ENCODE measurements at regions not wholly inside any gene's neighbourhood (a gene's known extent, or its start where the extent isn't known, plus 50 kb on each side); places are given as distances from the start of the nearest gene placed in this dataset.

DNA sequence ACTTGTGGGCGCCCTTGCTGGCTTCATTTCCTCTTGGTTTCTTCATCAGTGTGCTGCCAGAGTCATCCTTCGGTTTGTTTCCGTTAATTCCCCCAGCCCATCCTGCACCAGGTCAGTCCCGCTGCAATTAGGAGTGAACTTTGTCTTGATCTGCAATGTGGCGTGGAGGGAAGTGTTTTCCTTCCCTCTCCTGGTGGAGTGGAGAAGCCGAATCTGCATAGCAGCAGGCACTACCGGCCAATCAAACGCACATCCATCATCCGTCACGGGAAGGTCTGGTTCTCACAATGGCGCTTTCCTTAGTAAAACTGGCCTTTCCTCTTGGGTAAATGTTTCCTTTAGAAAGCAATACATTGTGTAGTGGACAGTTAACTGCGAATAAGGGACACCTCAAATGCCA lies 337.5 kb downstream of the CXCL12 start:
- DNase-seq (ENCODE audit: low read depth in 4 of 6, low spot score in 6 of 6), result peak in 2 of 6 donors; percentile 16 to 47
- H3K4me1 ChIP-seq (ENCODE audit: control insufficient read depth, insufficient read depth, low read length), result peaks cover 34% of the 10 kb centered on the region
- 37% methylated on average over 2 of the region's 12 CpGs for WGBS (ENCODE audit: insufficient coverage)

DNA sequence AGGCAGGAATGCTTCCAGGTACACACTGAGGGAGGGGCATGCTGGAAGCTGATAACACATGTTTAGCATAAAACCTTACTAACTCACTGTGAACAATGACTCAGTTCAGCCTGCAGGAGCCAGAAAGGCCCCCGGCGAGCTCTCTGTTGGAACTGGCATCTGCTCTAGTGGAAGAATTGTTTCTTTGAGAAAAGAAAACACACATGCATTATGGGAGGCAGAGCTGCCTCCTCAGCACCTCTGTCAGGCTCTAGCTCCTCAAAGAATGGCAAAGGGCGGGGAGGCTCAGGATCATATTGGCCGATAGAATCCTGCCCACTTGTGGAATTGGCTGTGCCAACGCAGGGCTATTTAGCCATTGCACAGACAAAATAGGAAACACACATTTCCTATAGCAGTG lies 338.3 kb downstream of the CXCL12 start:
- Histone ChIP-seq H3K27ac (ENCODE audit: low read depth, low read length) (peak overlapping the region; percentile 62), H3K4me1 (ENCODE audit: control insufficient read depth, insufficient read depth, low read length) (peaks cover 34% of the 10 kb centered on the region), H3K4me3 (ENCODE audit: low read depth, low read length) (no peak overlapping the region)

More for the DNA sequence above, 337.5 kb downstream of the CXCL12 start:
- H3K27me3 ChIP-seq (ENCODE audit: control insufficient read depth, insufficient read depth, low read length), result no peaks in the 10 kb centered on the region
- H3K27ac ChIP-seq (ENCODE audit: low read depth, low read length), result peak overlapping the region; percentile 4
- no peak overlapping the region for H3K4me3 ChIP-seq (ENCODE audit: low read depth, low read length)
- H3K9me3 ChIP-seq (ENCODE audit: control insufficient read depth, insufficient read depth, low read length), result no peaks in the 10 kb centered on the region
- no peaks in the 10 kb centered on the region for H3K36me3 ChIP-seq (ENCODE audit: control insufficient read depth, insufficient read depth, low read length)

DNA sequence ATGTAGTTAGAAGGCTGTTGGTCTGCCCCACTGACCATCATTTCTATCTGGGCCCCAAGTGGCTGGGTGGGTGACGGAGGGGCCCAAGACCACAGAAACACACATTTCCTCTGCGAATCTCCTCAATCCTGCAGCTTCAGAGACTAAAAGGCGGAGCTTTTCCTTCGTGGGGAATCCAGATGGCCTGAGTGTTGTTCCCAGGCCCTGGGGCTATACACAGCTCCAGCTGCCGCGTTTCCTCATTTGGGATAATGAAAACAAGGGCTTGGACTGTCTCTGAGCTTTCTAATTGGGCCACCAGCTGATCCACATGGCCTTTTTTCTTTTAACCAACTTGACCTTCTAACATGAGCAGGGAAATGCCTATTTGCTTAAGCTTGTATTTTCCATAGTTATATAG lies 339.9 kb downstream of the CXCL12 start:
- H3K4me1 ChIP-seq (ENCODE audit: control insufficient read depth, insufficient read depth, low read length), result peaks cover 32% of the 10 kb centered on the region
- DNase-seq (ENCODE audit: low read depth in 4 of 6, low spot score in 6 of 6), result peak in 2 of 6 donors; percentile 73
- H3K27ac ChIP-seq (ENCODE audit: low read depth, low read length), result no peak overlapping the region
- no peaks in the 10 kb centered on the region for H3K9me3 ChIP-seq (ENCODE audit: control insufficient read depth, insufficient read depth, low read length)
- no peaks in the 10 kb centered on the region for H3K36me3 ChIP-seq (ENCODE audit: control insufficient read depth, insufficient read depth, low read length)
- no peak overlapping the region for H3K4me3 ChIP-seq (ENCODE audit: low read depth, low read length)
- H3K27me3 ChIP-seq (ENCODE audit: control insufficient read depth, insufficient read depth, low read length), result no peaks in the 10 kb centered on the region
- 100% methylated on average over 1 of the region's 6 CpGs for WGBS (ENCODE audit: insufficient coverage)

More for the DNA sequence above, 338.3 kb downstream of the CXCL12 start:
- DNase-seq (ENCODE audit: low read depth in 4 of 6, low spot score in 6 of 6), result peak in 2 of 6 donors; percentile 78 to 80
- H3K36me3 ChIP-seq (ENCODE audit: control insufficient read depth, insufficient read depth, low read length), result no peaks in the 10 kb centered on the region
- no peaks in the 10 kb centered on the region for H3K9me3 ChIP-seq (ENCODE audit: control insufficient read depth, insufficient read depth, low read length)
- WGBS (ENCODE audit: insufficient coverage), result 23% methylated on average over 4 of the region's 5 CpGs
- H3K27me3 ChIP-seq (ENCODE audit: control insufficient read depth, insufficient read depth, low read length), result no peaks in the 10 kb centered on the region

DNA sequence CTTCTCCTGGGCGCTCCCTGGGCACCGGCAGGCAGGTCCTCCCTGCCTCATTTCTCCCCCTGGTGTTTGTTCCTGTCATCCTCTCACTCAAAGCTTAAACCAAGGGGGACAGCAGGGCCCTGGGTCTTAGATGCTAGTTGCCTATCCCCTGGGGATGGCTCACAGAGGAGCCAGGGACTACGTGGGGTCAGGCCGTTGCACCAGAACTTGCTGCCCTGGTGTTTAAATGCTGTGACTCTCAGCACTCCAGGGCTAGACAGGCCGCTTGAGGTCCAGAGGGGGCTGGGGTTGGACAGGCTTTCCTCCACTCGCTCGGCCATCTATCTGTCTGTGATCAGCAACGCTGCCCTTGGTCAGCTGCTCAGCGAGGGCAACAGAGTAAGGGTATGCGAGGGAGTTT lies 340.3 kb downstream of the CXCL12 start:
- Histone ChIP-seq H3K36me3 (ENCODE audit: control insufficient read depth, insufficient read depth, low read length) (no peaks in the 10 kb centered on the region), H3K4me3 (ENCODE audit: low read depth, low read length) (no peak overlapping the region), H3K9me3 (ENCODE audit: control insufficient read depth, insufficient read depth, low read length) (no peaks in the 10 kb centered on the region), H3K4me1 (ENCODE audit: control insufficient read depth, insufficient read depth, low read length) (peaks cover 32% of the 10 kb centered on the region), H3K27me3 (ENCODE audit: control insufficient read depth, insufficient read depth, low read length) (no peaks in the 10 kb centered on the region), H3K27ac (ENCODE audit: low read depth, low read length) (peak overlapping the region; percentile 57)
- no peak for DNase-seq (ENCODE audit: low read depth in 4 of 6, low spot score in 6 of 6)
- 89% methylated on average over 8 of the region's 10 CpGs for WGBS (ENCODE audit: insufficient coverage)

DNA sequence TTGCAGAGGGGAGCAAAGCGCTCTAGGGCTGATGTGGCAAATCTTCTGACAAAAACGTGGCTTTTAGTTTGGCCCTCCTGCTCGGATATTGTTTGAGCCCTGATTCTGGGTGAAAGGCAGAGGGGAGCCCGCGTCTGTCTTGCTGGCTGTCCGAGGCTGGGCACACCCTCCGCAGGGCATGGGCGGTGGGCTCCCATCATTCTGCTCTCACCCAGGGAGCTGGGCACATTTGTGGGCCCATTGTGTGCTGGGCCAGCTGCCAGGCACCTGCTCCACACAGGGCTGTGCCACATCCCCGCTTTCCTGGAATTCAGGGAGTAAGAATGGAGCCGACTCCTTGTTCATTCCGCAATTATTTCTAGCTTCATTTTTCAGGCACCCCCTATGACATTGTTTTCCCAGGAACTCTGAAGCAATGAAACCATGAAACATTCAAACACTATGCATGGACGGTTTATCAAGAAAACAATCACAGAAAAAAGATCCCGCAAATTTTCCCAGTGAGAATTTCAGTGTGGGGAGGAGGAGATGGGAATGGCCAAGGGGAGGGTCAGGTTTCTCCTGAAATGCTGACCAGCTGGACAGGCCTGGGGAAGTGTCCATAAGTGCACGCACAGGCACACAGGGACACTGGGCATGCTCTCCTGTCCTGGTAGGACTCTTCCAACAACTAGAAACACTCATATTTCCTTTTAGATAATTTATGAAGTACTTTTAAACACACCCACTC lies 341.1 kb downstream of the CXCL12 start:
- no peaks in the 10 kb centered on the region for H3K36me3 ChIP-seq (ENCODE audit: control insufficient read depth, insufficient read depth, low read length)
- H3K27ac ChIP-seq (ENCODE audit: low read depth, low read length), result peak overlapping the region; percentile 57
- peaks cover 32% of the 10 kb centered on the region for H3K4me1 ChIP-seq (ENCODE audit: control insufficient read depth, insufficient read depth, low read length)
- H3K27me3 ChIP-seq (ENCODE audit: control insufficient read depth, insufficient read depth, low read length), result no peaks in the 10 kb centered on the region
- WGBS (ENCODE audit: insufficient coverage), result 56% methylated on average over 12 of the region's 14 CpGs
- H3K4me3 ChIP-seq (ENCODE audit: low read depth, low read length), result no peak overlapping the region
- DNase-seq (ENCODE audit: low read depth in 4 of 6, low spot score in 6 of 6), result no peak
- H3K9me3 ChIP-seq (ENCODE audit: control insufficient read depth, insufficient read depth, low read length), result no peaks in the 10 kb centered on the region

DNA sequence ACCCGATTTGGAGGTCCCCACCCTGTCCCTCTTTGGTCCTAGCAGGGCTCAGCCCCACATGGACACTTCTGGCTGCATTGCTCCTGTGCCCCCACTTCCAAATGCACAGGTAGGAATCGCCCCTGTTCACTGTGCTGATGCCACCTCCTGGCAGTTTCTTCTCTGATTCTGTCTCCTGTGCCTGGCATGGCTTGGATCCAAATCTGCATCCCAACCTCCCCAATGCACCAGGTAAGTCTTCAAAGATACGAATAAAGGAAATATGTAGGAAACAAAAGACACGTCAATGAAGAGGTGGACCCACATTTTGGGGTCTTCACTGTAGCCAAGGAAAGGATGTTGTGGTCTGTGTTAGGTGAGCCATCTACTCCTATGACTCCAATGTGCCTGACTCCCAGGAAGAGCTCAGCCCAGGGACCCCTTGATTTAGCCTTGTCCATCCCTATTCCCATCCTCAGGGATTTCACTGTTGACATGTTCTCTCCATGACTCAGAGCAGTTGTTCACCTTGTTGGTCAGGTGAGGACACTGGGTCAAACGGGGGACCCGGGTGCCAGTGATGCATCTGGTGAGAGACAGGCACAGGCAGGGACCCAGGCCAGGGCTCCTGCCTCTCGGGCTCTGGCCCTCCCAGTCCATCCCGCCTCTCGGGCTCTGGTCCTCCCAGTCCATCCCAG lies 341.8 kb downstream of the CXCL12 start:
- DNase-seq (ENCODE audit: low read depth in 4 of 6, low spot score in 6 of 6), result no peak
- no peak overlapping the region for H3K27ac ChIP-seq (ENCODE audit: low read depth, low read length)
- H3K9me3 ChIP-seq (ENCODE audit: control insufficient read depth, insufficient read depth, low read length), result no peaks in the 10 kb centered on the region
- H3K27me3 ChIP-seq (ENCODE audit: control insufficient read depth, insufficient read depth, low read length), result no peaks in the 10 kb centered on the region
- no peaks in the 10 kb centered on the region for H3K36me3 ChIP-seq (ENCODE audit: control insufficient read depth, insufficient read depth, low read length)
- WGBS (ENCODE audit: insufficient coverage), result 74% methylated on average over 7 of the region's 9 CpGs
- no peak overlapping the region for H3K4me3 ChIP-seq (ENCODE audit: low read depth, low read length)
- peaks cover 32% of the 10 kb centered on the region for H3K4me1 ChIP-seq (ENCODE audit: control insufficient read depth, insufficient read depth, low read length)

DNA sequence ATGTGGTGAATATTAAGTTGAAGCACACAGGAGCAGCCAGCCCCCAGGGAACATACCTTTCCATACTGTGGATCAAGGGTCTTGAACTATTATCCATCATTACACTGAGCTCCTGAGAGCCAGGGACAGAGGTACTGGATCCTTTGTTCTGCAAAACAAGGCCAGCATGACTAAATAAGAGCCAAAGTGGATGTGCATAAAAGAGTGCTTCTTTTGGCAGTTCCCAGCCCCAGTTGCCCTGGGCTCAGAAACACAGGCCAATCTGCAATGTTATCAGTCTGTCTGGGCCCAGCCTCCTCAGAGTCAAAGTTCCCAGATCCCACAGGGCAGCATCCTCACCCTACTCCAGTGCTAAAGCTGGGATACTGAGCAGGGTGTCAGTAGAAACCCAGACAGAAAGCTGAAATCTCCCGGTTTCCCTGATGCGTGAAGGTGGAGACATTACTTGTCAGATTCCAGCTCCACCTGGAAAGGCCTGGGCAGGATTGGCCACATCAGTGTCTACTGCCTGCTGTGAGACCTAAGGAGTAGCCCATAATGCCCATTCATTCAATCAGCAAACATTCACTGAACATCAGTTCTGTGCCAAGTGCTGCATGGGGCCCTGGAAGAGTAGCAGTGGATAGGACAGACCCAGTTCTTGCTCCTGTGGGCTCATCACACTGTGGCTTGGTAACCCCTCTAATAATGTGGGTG lies 342.7 kb downstream of the CXCL12 start:
- no peak overlapping the region for H3K4me3 ChIP-seq (ENCODE audit: low read depth, low read length)
- DNase-seq (ENCODE audit: low read depth in 4 of 6, low spot score in 6 of 6), result no peak
- no peak overlapping the region for H3K27ac ChIP-seq (ENCODE audit: low read depth, low read length)
- no peaks in the 10 kb centered on the region for H3K36me3 ChIP-seq (ENCODE audit: control insufficient read depth, insufficient read depth, low read length)
- no peaks in the 10 kb centered on the region for H3K9me3 ChIP-seq (ENCODE audit: control insufficient read depth, insufficient read depth, low read length)
- 89% methylated on average over 2 of the region's 2 CpGs for WGBS (ENCODE audit: insufficient coverage)
- H3K27me3 ChIP-seq (ENCODE audit: control insufficient read depth, insufficient read depth, low read length), result no peaks in the 10 kb centered on the region
- H3K4me1 ChIP-seq (ENCODE audit: control insufficient read depth, insufficient read depth, low read length), result peaks cover 29% of the 10 kb centered on the region

DNA sequence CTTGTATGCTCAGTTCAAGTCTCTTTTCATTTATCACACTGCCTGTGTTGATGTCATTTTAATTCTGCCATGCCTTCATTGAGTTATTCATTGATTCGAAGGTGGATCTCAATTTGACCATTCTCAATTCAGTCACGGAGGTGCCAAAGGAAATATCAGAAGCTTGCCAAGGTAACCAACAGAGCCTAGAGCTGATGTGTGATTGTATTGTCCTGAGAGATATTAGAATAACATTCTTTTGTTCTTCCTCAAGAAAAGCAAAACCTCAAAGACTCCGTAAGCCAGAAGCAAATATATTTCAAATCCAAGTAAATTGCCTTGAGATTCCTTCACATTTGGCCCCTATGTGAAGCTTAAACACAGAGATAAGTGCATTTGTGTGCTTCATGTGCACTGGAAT lies 345.3 kb downstream of the CXCL12 start:
- no peaks in the 10 kb centered on the region for H3K9me3 ChIP-seq (ENCODE audit: control insufficient read depth, insufficient read depth, low read length)
- no peaks in the 10 kb centered on the region for H3K27me3 ChIP-seq (ENCODE audit: control insufficient read depth, insufficient read depth, low read length)
- peak in 1 of 6 donors; percentile 70 for DNase-seq (ENCODE audit: low read depth in 4 of 6, low spot score in 6 of 6)
- no CpG with 5 or more reads among the region's 3 CpGs for WGBS (ENCODE audit: insufficient coverage)
- no peak overlapping the region for H3K4me3 ChIP-seq (ENCODE audit: low read depth, low read length)
- no peak overlapping the region for H3K27ac ChIP-seq (ENCODE audit: low read depth, low read length)
- H3K36me3 ChIP-seq (ENCODE audit: control insufficient read depth, insufficient read depth, low read length), result no peaks in the 10 kb centered on the region
- peaks cover 9% of the 10 kb centered on the region for H3K4me1 ChIP-seq (ENCODE audit: control insufficient read depth, insufficient read depth, low read length)

DNA sequence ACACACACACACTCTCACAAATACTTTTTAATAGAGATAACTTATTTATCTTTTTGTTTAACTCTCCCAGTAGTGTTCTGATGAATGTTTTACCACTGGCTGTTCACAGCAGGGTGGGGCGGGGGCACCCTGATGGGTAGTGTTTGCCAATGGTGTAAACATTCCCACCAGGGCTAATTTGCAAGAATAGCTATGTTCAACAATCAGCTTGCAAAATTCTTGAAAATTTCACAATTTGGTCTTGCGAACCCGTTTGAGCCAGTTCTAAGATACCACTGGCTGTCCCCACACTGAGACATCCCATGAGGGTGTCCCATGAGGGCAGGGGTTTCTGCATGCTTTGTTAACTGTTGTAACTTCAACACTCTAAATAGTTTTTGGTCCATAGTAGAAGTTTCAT lies 348.5 kb downstream of the CXCL12 start:
- DNase-seq (ENCODE audit: low read depth in 4 of 6, low spot score in 6 of 6), result no peak
- Histone ChIP-seq H3K27ac (ENCODE audit: low read depth, low read length) (no peak overlapping the region), H3K27me3 (ENCODE audit: control insufficient read depth, insufficient read depth, low read length) (no peaks in the 10 kb centered on the region), H3K4me1 (ENCODE audit: control insufficient read depth, insufficient read depth, low read length) (no peaks in the 10 kb centered on the region), H3K4me3 (ENCODE audit: low read depth, low read length) (no peak overlapping the region), H3K36me3 (ENCODE audit: control insufficient read depth, insufficient read depth, low read length) (no peaks in the 10 kb centered on the region), H3K9me3 (ENCODE audit: control insufficient read depth, insufficient read depth, low read length) (no peaks in the 10 kb centered on the region)
- WGBS (ENCODE audit: insufficient coverage), result 71% methylated on average over 1 of the region's 3 CpGs

Measured in spinal cord (tissue), 9 donors.